PC-9 (cell line): ENCODE measurements at regions not wholly inside any gene's neighbourhood (a gene's known extent, or its start where the extent isn't known, plus 50 kb on each side); places are given as distances from the start of the nearest gene placed in this dataset.
A peak's percentile ranks its signal among the peaks of the same experiment; 100 is the strongest.

Experiments used
- BruUV-seq: library from RNA; stranded (reverse); fragments of 400-500 nt; replicated peaks from 2 replicates; lab custom pipeline; 2021; lab: Mats Ljungman, UMichigan
- CTCF ChIA-PET: fragments of 300-600 bp; sonication (Branson Sonifier 250); formaldehyde crosslinking; loops from one replicate; lab custom pipeline; 2022; ENCODE audit warnings: antibody characterized with exemption; lab: Charles Lee
- POLR2A ChIA-PET: fragments of 300-600 bp; sonication (Branson Sonifier 250); formaldehyde crosslinking; loops from one replicate; lab custom pipeline; 2022; ENCODE audit warnings: antibody characterized with exemption; ENCODE audit not compliant: unreplicated experiment; lab: Charles Lee
- DNase-seq, 2 experiments: peaks; one replicate each; pipeline versions ENCODE4 v3.0.0 to v3.0.0-alpha.2; 2015 to 2022; ENCODE audit warnings: mixed read lengths in 1 of 2
- H2AFZ ChIP-seq: fragments of 200-600 bp; sonication (generic); 2 replicates; pipeline ENCODE4 v1.8.1; 2017; ENCODE audit warnings: antibody characterized with exemption
- H3F3A ChIP-seq: fragments of 200-600 bp; sonication (generic); 2 replicates; pipeline ENCODE4 v1.8.1; 2017; ENCODE audit warnings: antibody characterized with exemption, mild to moderate bottlenecking, low read depth; ENCODE audit not compliant: insufficient read depth
- H3K27ac ChIP-seq: fragments of 200-600 bp; sonication (generic); 2 replicates; pipeline ENCODE4 v1.6.1; 2016; ENCODE audit warnings: mixed run types
- H3K27me3 ChIP-seq: fragments of 200-600 bp; sonication (generic); 2 replicates; pipeline ENCODE4 v1.6.1; 2016; ENCODE audit warnings: low read depth, mixed run types; ENCODE audit not compliant: insufficient read depth
- H3K36me3 ChIP-seq: fragments of 200-600 bp; sonication (generic); 2 replicates; pipeline ENCODE4 v1.6.1; 2016; ENCODE audit warnings: low read depth, mixed run types
- H3K4me1 ChIP-seq: fragments of 200-600 bp; sonication (generic); replicated peaks from 2 replicates; pipeline ENCODE4 v1.6.1; 2016; ENCODE audit warnings: mixed run types; ENCODE audit not compliant: insufficient read depth
- H3K4me2 ChIP-seq: fragments of 200-600 bp; sonication (generic); 2 replicates; pipeline ENCODE4 v1.6.1; 2017; ENCODE audit warnings: mixed run types
- H3K4me3 ChIP-seq: fragments of 200-600 bp; sonication (generic); 2 replicates; pipeline ENCODE4 v1.6.1; 2016; ENCODE audit warnings: mixed run types
- H3K79me2 ChIP-seq: fragments of 200-600 bp; sonication (generic); 2 replicates; pipeline ENCODE4 v1.6.1; 2017; ENCODE audit warnings: low read depth, mixed run types
- H3K9me2 ChIP-seq: fragments of 200-600 bp; sonication (generic); 2 replicates; pipeline ENCODE4 v1.8.1; 2017; ENCODE audit warnings: mild to moderate bottlenecking; ENCODE audit not compliant: insufficient read depth
- H3K9me3 ChIP-seq: fragments of 200-600 bp; sonication (generic); 2 replicates; pipeline ENCODE4 v1.8.1; 2016; ENCODE audit warnings: low read depth; ENCODE audit not compliant: insufficient read depth
- H4K20me1 ChIP-seq: fragments of 200-600 bp; sonication (generic); 2 replicates; pipeline ENCODE4 v1.8.1; 2017; ENCODE audit not compliant: insufficient read depth
- EZH2 ChIP-seq: fragments of 200-600 bp; sonication (generic); IDR thresholded peaks from 2 replicates; pipeline ENCODE4 v1.8.0; 2017; ENCODE audit warnings: antibody characterized with exemption, low read depth
- intact Hi-C: fragments of 100-400 bp; cut with micrococcal nuclease; formaldehyde crosslinking; loops from one replicate; pipeline ENCODE4 v1.10.0; 2022; ENCODE audit not compliant: unreplicated experiment
- TF ChIP-seq, protein P1 (sequence below): fragments of 200-600 bp; sonication (generic); conservative IDR thresholded peaks from 2 replicates; pipeline ENCODE4 v1.6.1; 2017; ENCODE audit warnings: mixed run types, antibody characterized with exemption, mild to moderate bottlenecking, moderate library complexity

DNA sequence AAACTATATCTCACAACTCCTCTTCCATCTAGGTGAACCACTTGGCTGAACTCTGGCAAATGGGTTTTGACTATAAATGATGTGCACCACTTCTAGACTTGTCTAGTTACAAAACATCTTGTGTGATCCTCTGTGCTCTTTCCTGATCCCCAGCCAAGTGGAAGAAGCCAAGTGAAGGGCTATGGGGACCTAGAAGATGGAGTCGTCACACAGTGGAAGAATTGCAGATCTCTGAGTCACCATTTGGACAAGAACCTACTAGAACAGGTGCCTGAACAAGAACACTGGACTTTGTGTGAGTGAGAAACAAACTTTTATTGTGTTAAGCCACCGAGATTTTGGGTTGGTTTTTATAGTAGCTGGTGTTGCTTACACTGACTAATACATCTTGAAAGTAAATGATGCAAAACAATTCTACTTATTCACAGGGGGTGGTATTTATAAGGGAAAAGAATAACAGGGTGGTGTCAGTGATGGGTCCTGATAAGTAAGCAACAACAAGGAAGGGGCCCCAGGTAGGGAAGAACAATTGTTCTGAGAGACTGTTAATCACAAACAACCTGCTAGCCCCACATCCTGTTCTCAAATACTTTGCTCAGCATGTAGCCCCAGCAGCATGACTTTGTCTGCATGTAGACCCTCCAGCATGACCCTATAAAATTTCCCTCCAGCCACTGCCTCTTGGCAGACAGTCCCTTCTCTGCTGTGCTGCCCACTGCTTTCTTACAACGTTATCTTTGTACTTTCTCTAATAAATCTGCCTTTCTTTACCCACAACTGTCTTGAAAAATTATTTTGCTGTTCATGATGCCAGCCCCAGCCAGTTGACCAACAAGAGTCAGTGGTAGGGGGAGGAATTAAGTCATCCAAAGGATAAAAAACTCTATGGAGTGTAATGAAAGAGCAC, 280.7 kb upstream of the PLET1 start:
- H2AFZ ChIP-seq, result no peak overlapping the region
- no peaks in the 10 kb centered on the region for H3K9me2 ChIP-seq
- ChIA-PET CTCF (no interaction called here), POLR2A (no interaction called here)
- H3F3A ChIP-seq, result peaks cover 21% of the 10 kb centered on the region
- H3K4me3 ChIP-seq, result no peak overlapping the region
- H3K4me1 ChIP-seq, result peaks cover 48% of the 10 kb centered on the region
- DNase-seq, result no peak
- H3K79me2 ChIP-seq, result no peaks in the 10 kb centered on the region
- no peaks in the 10 kb centered on the region for H3K9me3 ChIP-seq
- no peak overlapping the region for H3K4me2 ChIP-seq
- no peaks in the 10 kb centered on the region for H4K20me1 ChIP-seq
- no peaks in the 10 kb centered on the region for H3K36me3 ChIP-seq
- intact Hi-C loops, result no loop called here
- H3K27ac ChIP-seq, result no peak overlapping the region
- no TSS peak for BruUV-seq
- TF ChIP-seq, protein P1, sequence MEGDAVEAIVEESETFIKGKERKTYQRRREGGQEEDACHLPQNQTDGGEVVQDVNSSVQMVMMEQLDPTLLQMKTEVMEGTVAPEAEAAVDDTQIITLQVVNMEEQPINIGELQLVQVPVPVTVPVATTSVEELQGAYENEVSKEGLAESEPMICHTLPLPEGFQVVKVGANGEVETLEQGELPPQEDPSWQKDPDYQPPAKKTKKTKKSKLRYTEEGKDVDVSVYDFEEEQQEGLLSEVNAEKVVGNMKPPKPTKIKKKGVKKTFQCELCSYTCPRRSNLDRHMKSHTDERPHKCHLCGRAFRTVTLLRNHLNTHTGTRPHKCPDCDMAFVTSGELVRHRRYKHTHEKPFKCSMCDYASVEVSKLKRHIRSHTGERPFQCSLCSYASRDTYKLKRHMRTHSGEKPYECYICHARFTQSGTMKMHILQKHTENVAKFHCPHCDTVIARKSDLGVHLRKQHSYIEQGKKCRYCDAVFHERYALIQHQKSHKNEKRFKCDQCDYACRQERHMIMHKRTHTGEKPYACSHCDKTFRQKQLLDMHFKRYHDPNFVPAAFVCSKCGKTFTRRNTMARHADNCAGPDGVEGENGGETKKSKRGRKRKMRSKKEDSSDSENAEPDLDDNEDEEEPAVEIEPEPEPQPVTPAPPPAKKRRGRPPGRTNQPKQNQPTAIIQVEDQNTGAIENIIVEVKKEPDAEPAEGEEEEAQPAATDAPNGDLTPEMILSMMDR, result no peak
- TF ChIP-seq EZH2, result no peak
- no peaks in the 10 kb centered on the region for H3K27me3 ChIP-seq

DNA sequence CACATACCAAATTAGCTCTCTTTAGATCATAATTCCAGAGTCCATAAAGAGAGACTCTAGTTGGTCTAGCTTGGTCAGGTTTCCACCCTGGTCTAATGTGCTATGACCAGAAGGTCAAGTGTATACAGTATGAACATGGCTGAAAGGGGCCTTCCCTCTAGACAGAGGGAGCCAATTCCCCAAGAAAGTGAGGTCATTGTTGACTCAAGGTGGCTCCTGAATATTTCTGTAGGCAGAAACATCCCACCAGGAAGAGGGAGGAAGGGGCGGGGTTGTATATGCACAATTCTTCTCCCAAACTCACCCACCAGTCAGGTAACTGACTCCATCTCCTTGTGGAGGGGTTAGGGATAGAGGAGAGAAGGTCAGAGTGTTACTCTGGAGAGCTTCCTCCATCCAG, 281.8 kb upstream of the PLET1 start:
- Histone ChIP-seq H3K36me3 (no peaks in the 10 kb centered on the region), H3K79me2 (no peaks in the 10 kb centered on the region), H4K20me1 (no peaks in the 10 kb centered on the region), H3K4me1 (peaks cover 42% of the 10 kb centered on the region), H2AFZ (no peak overlapping the region), H3K9me3 (no peaks in the 10 kb centered on the region), H3K4me3 (no peak overlapping the region), H3K9me2 (no peaks in the 10 kb centered on the region), H3K27ac (no peak overlapping the region), H3F3A (peaks cover 16% of the 10 kb centered on the region), H3K4me2 (peak overlapping the region; percentile 11; the same call in 1 of the 2 replicates), H3K27me3 (no peaks in the 10 kb centered on the region)
- DNase-seq, result peak in 1 of 2 experiments; percentile 79
- CTCF ChIA-PET, result no interaction called here
- BruUV-seq, result no TSS peak
- no peak for TF ChIP-seq EZH2
- TF ChIP-seq, protein P1, result no peak
- intact Hi-C loops, result no loop called here
- POLR2A ChIA-PET, result no interaction called here

DNA sequence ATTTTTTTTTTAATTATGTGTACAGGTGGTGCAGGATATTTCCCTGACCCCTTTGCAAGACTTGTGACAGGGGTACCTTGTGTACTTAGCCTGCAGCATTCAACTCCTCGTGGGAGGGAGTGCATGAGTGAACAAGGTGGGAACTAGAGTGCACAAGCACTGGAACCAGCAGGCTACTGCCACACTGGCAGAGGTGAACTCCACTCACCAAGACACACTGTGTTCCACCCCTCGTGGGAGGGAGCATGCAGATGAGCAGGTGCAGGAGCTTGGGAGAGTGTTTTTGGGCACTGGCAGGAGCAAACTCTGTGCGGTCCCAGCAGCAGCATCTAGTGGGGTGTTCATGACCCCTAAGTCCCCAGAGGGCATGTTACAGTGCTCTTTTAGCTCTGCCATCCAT, 282.7 kb upstream of the PLET1 start:
- H3K4me3 ChIP-seq, result no peak overlapping the region
- H3K4me2 ChIP-seq, result no peak overlapping the region
- peaks cover 33% of the 10 kb centered on the region for H3K4me1 ChIP-seq
- H3K9me2 ChIP-seq, result no peaks in the 10 kb centered on the region
- no peak overlapping the region for H3K27ac ChIP-seq
- no peak for TF ChIP-seq EZH2
- TF ChIP-seq, protein P1, result no peak
- no peaks in the 10 kb centered on the region for H3K36me3 ChIP-seq
- ChIA-PET POLR2A (no interaction called here), CTCF (no interaction called here)
- no peak for DNase-seq
- BruUV-seq, result no TSS peak
- H4K20me1 ChIP-seq, result no peaks in the 10 kb centered on the region
- no peaks in the 10 kb centered on the region for H3K79me2 ChIP-seq
- H3F3A ChIP-seq, result peaks cover 8% of the 10 kb centered on the region; the same call in 1 of the 2 replicates
- no peak overlapping the region for H2AFZ ChIP-seq
- H3K27me3 ChIP-seq, result no peaks in the 10 kb centered on the region
- intact Hi-C loops, result no loop called here
- no peaks in the 10 kb centered on the region for H3K9me3 ChIP-seq
